SJCRH30 (cell line): ENCODE measurements at regions not wholly inside any gene's neighbourhood (a gene's known extent, or its start where the extent isn't known, plus 50 kb on each side); places are given as distances from the start of the nearest gene placed in this dataset.

Source experiments
- DNase-seq, 2 experiments: peaks; one replicate each; pipeline ENCODE4 v3.0.0-alpha.2; 2015 to 2020
- H3K27ac ChIP-seq: fragments of 250-450 bp; sonication (Bioruptor Pico); 2 replicates; pipeline ENCODE4 v1.5.1; 2020; ENCODE audit warnings: mild to moderate bottlenecking, moderate library complexity
- H3K27me3 ChIP-seq: fragments of 250-450 bp; sonication (Bioruptor Pico); 2 replicates; pipeline ENCODE4 v1.5.1; 2020; ENCODE audit warnings: mild to moderate bottlenecking, moderate library complexity
- H3K36me3 ChIP-seq: fragments of 250-450 bp; sonication (Bioruptor Pico); 2 replicates; pipeline ENCODE4 v1.5.1; 2020; ENCODE audit warnings: mild to moderate bottlenecking, moderate library complexity
- H3K4me1 ChIP-seq: fragments of 250-450 bp; sonication (Bioruptor Pico); 2 replicates; pipeline ENCODE4 v1.5.1; 2020; ENCODE audit warnings: mild to moderate bottlenecking, moderate library complexity
- H3K4me3 ChIP-seq: fragments of 250-450 bp; sonication (Bioruptor Pico); 2 replicates; pipeline ENCODE4 v1.5.1; 2020; ENCODE audit warnings: mild to moderate bottlenecking, moderate library complexity
- H3K9me3 ChIP-seq: fragments of 250-450 bp; sonication (Bioruptor Pico); replicated peaks from 2 replicates; pipeline ENCODE4 v1.5.1; 2020; ENCODE audit warnings: mild to moderate bottlenecking, moderate library complexity

DNA sequence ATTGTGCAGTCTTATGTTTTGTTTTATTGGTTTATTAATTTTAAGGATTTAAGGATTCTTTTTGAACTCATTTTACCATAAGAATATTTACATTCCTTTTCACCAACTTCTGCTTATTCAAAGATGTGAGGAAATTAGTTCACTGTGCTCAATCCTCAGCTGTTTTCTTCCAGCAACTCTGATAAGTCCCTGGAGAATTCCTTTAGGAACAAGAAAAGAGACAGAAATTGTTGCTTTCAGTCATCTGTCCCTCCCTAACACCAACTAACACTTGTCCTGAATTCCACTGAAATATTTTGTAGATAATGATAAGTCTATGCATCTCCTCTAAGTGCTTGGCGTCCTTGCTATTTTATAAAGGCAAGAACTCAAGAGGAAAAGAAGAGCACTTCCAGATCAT, 334.8 kb upstream of the MARCKS start:
- Histone ChIP-seq H3K27me3 (no peaks in the 10 kb centered on the region), H3K27ac (no peak overlapping the region), H3K4me3 (no peak overlapping the region), H3K36me3 (no peaks in the 10 kb centered on the region), H3K9me3 (peaks cover 5% of the 10 kb centered on the region; the same call in 1 of the 2 replicates), H3K4me1 (peaks cover 14% of the 10 kb centered on the region)
- peak in 1 of 2 experiments; percentile 55 for DNase-seq

GRCh38 chr6:113524826-113525225, 332.3 kb upstream of the MARCKS start:
- no peak for DNase-seq
- peaks cover 10% of the 10 kb centered on the region for H3K4me1 ChIP-seq
- no peaks in the 10 kb centered on the region for H3K36me3 ChIP-seq
- no peaks in the 10 kb centered on the region for H3K27me3 ChIP-seq
- no peak overlapping the region for H3K27ac ChIP-seq
- H3K4me3 ChIP-seq, result no peak overlapping the region
- no peaks in the 10 kb centered on the region for H3K9me3 ChIP-seq

DNA sequence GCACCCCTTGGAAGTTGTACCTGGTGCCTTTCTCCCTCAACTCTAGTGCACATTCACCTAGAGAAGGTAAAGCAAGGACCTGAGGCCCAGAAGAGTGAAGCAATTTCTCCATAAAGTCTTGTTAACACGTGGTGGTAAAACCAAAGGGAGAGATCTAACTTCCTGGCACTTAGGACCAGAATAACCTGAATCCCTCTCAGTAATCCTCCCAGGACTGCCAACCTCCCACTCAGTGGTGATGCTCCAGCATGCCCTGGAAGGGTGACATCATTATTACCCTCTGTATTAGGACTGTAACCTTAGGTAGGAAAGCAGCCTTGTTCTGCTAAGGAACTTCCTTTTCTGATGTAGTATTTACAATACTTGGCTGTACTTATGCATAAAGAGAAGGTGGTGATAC, 330.6 kb upstream of the MARCKS start:
- no peaks in the 10 kb centered on the region for H3K9me3 ChIP-seq
- H3K4me3 ChIP-seq, result no peak overlapping the region
- H3K4me1 ChIP-seq, result peaks cover 10% of the 10 kb centered on the region
- H3K27ac ChIP-seq, result no peak overlapping the region
- no peak for DNase-seq
- H3K36me3 ChIP-seq, result no peaks in the 10 kb centered on the region
- H3K27me3 ChIP-seq, result no peaks in the 10 kb centered on the region

- Histone ChIP-seq H3K9me3 (no peaks in the 10 kb centered on the region), H3K27ac (no peak overlapping the region), H3K4me1 (peaks cover 8% of the 10 kb centered on the region), H3K36me3 (no peaks in the 10 kb centered on the region), H3K4me3 (no peak overlapping the region), H3K27me3 (no peaks in the 10 kb centered on the region)
- DNase-seq, result no peak
Measured at GRCh38 chr6:113526995-113527394, 330.1 kb upstream of the MARCKS start.

DNA sequence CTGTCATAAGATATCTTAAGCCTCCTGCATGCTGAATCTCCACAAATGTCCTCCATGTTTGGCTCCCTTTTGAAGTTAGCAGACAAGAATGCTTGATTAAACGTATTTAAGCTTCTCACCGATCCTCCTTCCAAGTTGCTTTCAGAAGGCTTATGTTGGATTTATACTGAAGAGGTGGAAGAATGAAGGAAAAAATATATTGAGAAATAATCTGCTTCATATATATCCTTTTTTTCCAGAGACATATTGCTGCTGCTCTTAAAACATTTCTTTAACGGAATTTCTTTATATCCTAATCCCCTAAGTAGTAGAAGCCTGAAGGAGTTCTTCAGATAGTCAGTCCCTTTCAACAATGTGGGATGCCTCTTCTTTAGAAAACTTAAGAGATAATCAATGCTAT, 329.0 kb upstream of the MARCKS start:
- no peaks in the 10 kb centered on the region for H3K4me1 ChIP-seq
- no peak overlapping the region for H3K4me3 ChIP-seq
- DNase-seq, result no peak
- H3K9me3 ChIP-seq, result no peaks in the 10 kb centered on the region
- no peaks in the 10 kb centered on the region for H3K27me3 ChIP-seq
- no peaks in the 10 kb centered on the region for H3K36me3 ChIP-seq
- no peak overlapping the region for H3K27ac ChIP-seq

DNA sequence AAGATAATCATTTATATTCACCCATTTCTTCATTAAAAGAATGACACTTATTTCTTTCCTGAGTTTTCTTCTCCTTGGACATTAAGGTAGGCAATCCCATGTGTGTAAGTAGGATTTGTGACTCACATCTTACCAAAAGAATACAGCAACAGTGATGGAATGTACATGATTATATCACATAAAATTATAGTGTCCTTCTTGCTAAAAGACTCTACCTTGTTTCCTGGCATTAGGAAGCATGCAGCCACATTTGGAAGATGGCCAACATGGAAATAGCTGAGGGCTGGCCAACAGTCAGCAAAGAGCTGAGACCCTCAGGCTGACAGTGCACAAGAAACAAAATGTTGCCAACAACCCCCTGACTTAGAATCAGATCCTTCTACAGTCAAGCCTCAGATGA, 327.9 kb upstream of the MARCKS start:
- no peak overlapping the region for H3K4me3 ChIP-seq
- H3K9me3 ChIP-seq, result no peaks in the 10 kb centered on the region
- H3K4me1 ChIP-seq, result no peaks in the 10 kb centered on the region
- peak in 1 of 2 experiments; percentile 37 for DNase-seq
- H3K27me3 ChIP-seq, result no peaks in the 10 kb centered on the region
- no peaks in the 10 kb centered on the region for H3K36me3 ChIP-seq
- H3K27ac ChIP-seq, result no peak overlapping the region

GRCh38 chr6:113529879-113530278, 327.3 kb upstream of the MARCKS start:
- H3K27ac ChIP-seq, result no peak overlapping the region
- no peaks in the 10 kb centered on the region for H3K27me3 ChIP-seq
- no peaks in the 10 kb centered on the region for H3K9me3 ChIP-seq
- no peaks in the 10 kb centered on the region for H3K4me1 ChIP-seq
- no peak overlapping the region for H3K4me3 ChIP-seq
- DNase-seq, result no peak
- H3K36me3 ChIP-seq, result no peaks in the 10 kb centered on the region

- no peaks in the 10 kb centered on the region for H3K4me1 ChIP-seq
- H3K9me3 ChIP-seq, result no peaks in the 10 kb centered on the region
- no peak overlapping the region for H3K4me3 ChIP-seq
- H3K27me3 ChIP-seq, result no peaks in the 10 kb centered on the region
- no peak for DNase-seq
- no peak overlapping the region for H3K27ac ChIP-seq
- no peaks in the 10 kb centered on the region for H3K36me3 ChIP-seq
Measured at GRCh38 chr6:113530769-113531168, 326.4 kb upstream of the MARCKS start.

DNA sequence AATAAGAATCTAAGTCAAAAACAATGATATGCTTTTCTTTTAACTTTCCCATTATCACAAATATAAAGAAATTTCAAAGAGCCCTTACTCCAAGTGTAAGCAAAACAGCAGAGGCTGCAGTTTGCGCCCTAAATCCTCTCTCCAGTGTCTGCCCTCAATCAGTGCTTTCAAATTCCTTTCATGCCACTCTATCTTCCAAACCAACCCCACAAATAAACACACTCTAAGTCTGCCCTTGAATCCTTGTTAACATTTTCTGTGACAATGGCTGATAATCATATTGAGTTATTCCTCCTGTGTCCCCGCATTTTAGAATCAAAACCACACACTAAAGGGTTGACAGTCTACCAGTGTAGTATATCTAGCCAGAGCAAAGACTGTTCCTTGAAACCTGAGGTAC, 317.9 kb upstream of the MARCKS start:
- H3K36me3 ChIP-seq, result no peaks in the 10 kb centered on the region
- H3K4me3 ChIP-seq, result no peak overlapping the region
- H3K27ac ChIP-seq, result no peak overlapping the region
- no peaks in the 10 kb centered on the region for H3K9me3 ChIP-seq
- no peak for DNase-seq
- H3K27me3 ChIP-seq, result no peaks in the 10 kb centered on the region
- H3K4me1 ChIP-seq, result peaks cover 3% of the 10 kb centered on the region; the same call in 1 of the 2 replicates

- Histone ChIP-seq H3K4me3 (no peak overlapping the region), H3K9me3 (no peaks in the 10 kb centered on the region), H3K36me3 (no peaks in the 10 kb centered on the region), H3K4me1 (peaks cover 3% of the 10 kb centered on the region; the same call in 1 of the 2 replicates), H3K27me3 (no peaks in the 10 kb centered on the region), H3K27ac (no peak overlapping the region)
- no peak for DNase-seq
Measured at GRCh38 chr6:113539623-113540022, 317.5 kb upstream of the MARCKS start.

GRCh38 chr6:113540466-113540865, 316.7 kb upstream of the MARCKS start:
- H3K36me3 ChIP-seq, result no peaks in the 10 kb centered on the region
- no peak overlapping the region for H3K27ac ChIP-seq
- DNase-seq, result no peak

GRCh38 chr6:113551168-113551567, 306.0 kb upstream of the MARCKS start:
- Histone ChIP-seq H3K36me3 (no peaks in the 10 kb centered on the region; the same call in 1 of the 2 replicates), H3K9me3 (no peaks in the 10 kb centered on the region; the same call in 1 of the 2 replicates), H3K27me3 (no peaks in the 10 kb centered on the region), H3K27ac (no peak overlapping the region), H3K4me1 (no peaks in the 10 kb centered on the region), H3K4me3 (no peak overlapping the region)
- no peak for DNase-seq

More at GRCh38 chr6:113540466-113540865, 316.7 kb upstream of the MARCKS start:
- peaks cover 3% of the 10 kb centered on the region; the same call in 1 of the 2 replicates for H3K4me1 ChIP-seq
- no peak overlapping the region for H3K4me3 ChIP-seq
- no peaks in the 10 kb centered on the region for H3K27me3 ChIP-seq
- no peaks in the 10 kb centered on the region for H3K9me3 ChIP-seq

DNA sequence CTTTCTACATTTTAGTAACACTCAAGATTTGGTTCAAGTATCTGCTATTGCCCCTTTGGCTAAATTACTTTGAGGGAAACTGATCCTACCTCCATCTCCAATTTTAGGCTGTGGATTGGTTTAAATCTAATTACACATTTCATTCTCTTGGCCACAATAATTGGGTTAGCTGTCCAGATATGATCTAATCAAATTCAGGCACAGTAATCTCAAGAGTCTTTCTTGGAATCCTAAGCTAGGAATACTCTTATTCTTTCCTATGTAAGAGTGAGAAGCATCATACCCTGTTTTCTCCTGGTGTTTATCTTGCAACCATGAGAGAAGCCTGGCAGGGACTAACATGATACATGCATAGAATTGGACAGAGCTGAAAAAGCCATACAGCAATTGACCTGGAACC, 300.4 kb upstream of the MARCKS start:
- peaks cover 15% of the 10 kb centered on the region for H3K4me1 ChIP-seq
- H3K4me3 ChIP-seq, result no peak overlapping the region
- no peak overlapping the region for H3K27ac ChIP-seq
- no peak for DNase-seq
- no peaks in the 10 kb centered on the region for H3K9me3 ChIP-seq
- no peaks in the 10 kb centered on the region for H3K27me3 ChIP-seq
- no peaks in the 10 kb centered on the region for H3K36me3 ChIP-seq

DNA sequence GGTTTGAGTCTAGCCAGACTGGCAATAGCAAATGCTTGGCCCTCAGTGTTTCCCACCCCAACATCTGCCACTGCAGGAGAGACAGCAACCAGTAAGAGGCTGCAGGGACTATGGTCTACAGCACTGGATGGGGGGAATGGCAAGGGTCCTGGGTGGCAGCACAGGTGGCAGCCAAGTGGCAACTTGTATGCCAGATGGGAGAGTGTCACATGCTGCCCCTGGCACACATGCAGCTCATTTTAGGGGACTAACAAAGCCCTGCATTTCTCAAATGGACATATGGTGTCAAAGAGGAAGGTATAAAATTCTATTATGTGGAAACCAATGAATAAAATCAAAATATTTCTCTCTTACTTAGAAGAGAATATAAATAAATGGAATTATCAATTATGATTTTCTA, 298.7 kb upstream of the MARCKS start:
- Histone ChIP-seq H3K27ac (no peak overlapping the region), H3K9me3 (no peaks in the 10 kb centered on the region), H3K4me3 (no peak overlapping the region), H3K36me3 (no peaks in the 10 kb centered on the region), H3K27me3 (no peaks in the 10 kb centered on the region), H3K4me1 (peaks cover 15% of the 10 kb centered on the region)
- no peak for DNase-seq

- H3K27me3 ChIP-seq, result no peaks in the 10 kb centered on the region
- no peak overlapping the region for H3K27ac ChIP-seq
- H3K4me1 ChIP-seq, result peaks cover 15% of the 10 kb centered on the region
Measured at GRCh38 chr6:113558966-113559365, 298.2 kb upstream of the MARCKS start.

GRCh38 chr6:113560376-113560775, 296.8 kb upstream of the MARCKS start:
- Histone ChIP-seq H3K36me3 (no peaks in the 10 kb centered on the region), H3K9me3 (no peaks in the 10 kb centered on the region), H3K27ac (no peak overlapping the region), H3K27me3 (no peaks in the 10 kb centered on the region), H3K4me3 (no peak overlapping the region), H3K4me1 (peaks cover 15% of the 10 kb centered on the region)
- DNase-seq, result no peak

More at GRCh38 chr6:113558966-113559365, 298.2 kb upstream of the MARCKS start:
- H3K36me3 ChIP-seq, result no peaks in the 10 kb centered on the region
- H3K4me3 ChIP-seq, result no peak overlapping the region
- peak in 1 of 2 experiments; percentile 16 for DNase-seq
- no peaks in the 10 kb centered on the region for H3K9me3 ChIP-seq
